Islet precursor cell (in vitro differentiated cells): ENCODE measurements at regions not wholly inside any gene's neighbourhood (a gene's known extent, or its start where the extent isn't known, plus 50 kb on each side); places are given as distances from the start of the nearest gene placed in this dataset.
"Not testable (repeated sequence)": the region's sequence is repeated elsewhere in the genome, so short reads cannot be mapped to it uniquely, and the experiment has no call there.

Experiments used
- DNase-seq: peaks from one replicate; pipeline ENCODE4 v3.0.0-alpha.2; 2018

DNA sequence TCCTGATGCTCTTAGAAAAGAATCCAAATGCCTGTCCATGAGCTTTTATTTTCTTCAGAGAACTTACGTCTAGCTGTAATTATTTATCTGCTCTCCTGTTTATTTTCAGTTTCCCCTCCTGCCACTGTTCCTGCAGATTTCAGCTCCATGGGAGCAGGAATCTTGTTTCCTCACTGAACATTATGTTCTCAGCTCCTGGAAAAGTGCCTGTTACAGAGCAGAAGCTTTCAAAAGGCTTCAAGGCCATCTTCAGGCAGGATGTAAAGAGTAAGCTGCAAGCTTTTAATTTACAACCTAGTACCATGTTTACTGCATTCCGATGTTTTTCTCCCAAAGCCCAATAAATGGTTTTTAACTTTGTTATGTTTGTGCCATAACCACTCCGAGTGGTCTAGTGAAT, 98.4 kb upstream of the BTG1 start:
- no peak for DNase-seq

DNA sequence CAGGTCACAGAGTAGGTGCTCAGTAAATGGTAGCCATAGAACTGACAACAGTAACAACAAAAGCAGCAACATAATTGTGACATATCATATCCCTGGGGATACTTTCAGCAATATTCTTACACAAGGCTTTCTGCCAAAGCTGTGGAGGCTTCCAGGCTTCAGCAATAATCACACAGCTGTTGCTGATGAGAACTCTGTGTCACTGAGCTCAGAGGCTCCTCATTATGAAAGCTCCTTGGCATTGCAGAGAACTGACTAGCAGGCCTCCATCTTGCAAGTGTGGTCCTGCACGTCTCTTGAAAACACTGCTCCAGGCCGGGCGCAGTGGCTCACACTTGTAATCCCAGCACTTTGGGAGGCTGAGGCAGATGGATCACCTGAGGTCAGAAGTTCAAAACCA, 97.3 kb upstream of the BTG1 start:
- no peak for DNase-seq

- no peak for DNase-seq
Observed at GRCh38 chr12:92237762-92238523, 92.3 kb upstream of the BTG1 start.

GRCh38 chr12:92237262-92237661, 91.6 kb upstream of the BTG1 start:
- DNase-seq, result no peak

GRCh38 chr12:92235703-92236472, 90.2 kb upstream of the BTG1 start:
- DNase-seq, result no peak

DNA sequence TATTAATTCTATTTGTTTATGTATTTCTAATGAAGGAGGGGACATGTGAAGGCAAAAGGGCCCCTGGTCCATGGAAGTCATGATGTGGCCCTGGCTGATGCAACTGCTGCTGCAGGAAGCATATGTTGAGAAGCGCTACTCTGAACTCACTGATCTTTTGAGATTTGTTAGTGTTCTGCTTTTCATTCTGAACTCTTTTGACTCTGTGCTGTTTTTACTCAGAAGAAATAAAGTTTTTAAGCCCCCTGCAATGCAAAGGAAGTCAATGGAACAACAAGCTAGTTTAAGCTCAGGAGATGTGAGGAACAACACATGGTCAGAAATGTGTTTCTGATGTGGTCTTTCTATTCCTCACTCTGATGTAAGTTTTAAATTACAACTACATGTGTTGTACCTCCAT, 88.9 kb upstream of the BTG1 start:
- no peak for DNase-seq

DNA sequence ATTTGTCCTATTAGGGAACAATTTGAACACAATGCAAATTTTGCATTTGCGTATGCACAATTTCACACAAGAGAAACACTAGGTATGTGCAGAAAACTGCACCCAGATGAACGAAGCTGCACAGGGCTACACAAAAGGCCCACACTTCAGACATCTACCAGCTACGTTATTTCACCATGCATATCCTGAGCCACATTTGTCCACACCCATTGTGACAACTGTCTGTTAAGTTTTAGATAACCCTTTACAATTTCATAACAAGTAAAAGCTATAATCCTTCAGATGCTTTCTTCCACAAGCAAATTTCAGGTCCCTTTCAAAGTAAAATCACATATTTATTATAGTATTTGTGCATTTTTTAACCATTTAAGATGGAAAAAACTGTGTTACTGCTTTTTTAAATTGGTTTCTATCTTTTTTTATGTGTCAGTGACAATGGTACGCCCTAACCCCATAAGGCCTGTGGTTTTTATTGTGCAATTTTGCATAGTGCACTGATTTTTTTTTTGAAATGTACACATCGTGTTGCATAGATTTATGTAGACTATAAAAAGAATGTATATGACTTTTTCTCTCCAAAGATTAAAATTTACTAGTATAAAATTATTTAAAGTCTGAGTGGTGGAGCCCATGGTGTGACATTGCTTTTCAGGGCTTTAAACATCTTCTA, 87.8 kb upstream of the BTG1 start:
- DNase-seq, result no peak

- DNase-seq, result not testable (repeated sequence)
Observed at GRCh38 chr12:92232371-92232932, 86.8 kb upstream of the BTG1 start.

- DNase-seq, result not testable (repeated sequence)
Observed at GRCh38 chr12:92231945-92232344, 86.3 kb upstream of the BTG1 start.

DNA sequence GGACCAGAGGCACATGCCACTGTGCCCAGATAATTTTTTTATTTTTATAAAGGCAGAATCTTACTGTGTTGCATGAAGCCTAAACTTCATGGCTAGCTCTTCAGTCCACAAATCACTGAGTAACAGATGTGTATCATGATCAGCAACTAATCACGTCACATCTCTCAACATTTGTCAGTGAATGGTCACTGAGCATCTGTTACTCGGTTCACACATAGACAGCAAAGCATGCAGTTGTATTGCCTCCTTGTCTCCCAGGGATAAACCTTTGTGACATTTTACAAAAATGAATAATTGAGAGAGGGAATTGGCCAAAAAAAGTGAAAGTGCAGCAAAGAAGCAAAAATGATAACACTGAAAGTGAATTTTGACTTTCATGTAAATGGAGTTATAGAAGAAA, 85.9 kb upstream of the BTG1 start:
- DNase-seq, result not testable (repeated sequence)

- DNase-seq, result no peak
Observed at GRCh38 chr12:92229381-92229780, 83.7 kb upstream of the BTG1 start.

- DNase-seq, result peak; percentile 65
Observed at GRCh38 chr12:92226961-92227360, 81.3 kb upstream of the BTG1 start.

- no peak for DNase-seq
Observed at GRCh38 chr12:92226071-92226661, 80.5 kb upstream of the BTG1 start.

DNA sequence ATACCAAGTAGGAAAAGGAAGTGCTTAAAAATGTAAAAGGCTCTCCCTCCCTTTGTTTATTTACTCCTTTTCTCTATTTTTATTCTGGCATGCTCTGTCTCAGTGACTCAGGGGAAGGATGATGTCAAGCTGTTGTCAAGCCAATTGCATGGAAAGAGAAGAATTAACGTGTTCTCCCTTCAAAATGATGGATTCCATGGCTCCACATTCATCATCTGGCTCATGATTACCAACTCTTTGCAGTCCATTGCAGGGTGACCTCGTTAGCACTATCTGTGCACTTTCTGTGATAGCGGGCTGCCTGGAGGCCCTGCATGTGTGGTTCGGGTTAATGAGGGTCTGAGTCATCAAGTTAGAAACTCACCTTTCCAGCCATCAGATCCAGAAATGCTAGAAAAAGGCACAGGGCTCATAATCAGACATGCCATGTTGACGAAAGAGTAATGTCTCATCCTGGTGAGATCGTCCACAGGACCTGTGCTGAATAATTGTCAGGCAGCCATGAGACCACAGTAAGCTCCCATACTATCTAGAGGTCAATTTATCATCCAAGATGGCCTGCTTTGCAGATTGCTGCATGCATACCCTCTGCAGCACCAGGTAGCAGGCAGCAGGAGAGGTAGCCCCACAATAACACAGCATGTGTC, 79.2 kb upstream of the BTG1 start:
- DNase-seq, result peak; percentile 97

DNA sequence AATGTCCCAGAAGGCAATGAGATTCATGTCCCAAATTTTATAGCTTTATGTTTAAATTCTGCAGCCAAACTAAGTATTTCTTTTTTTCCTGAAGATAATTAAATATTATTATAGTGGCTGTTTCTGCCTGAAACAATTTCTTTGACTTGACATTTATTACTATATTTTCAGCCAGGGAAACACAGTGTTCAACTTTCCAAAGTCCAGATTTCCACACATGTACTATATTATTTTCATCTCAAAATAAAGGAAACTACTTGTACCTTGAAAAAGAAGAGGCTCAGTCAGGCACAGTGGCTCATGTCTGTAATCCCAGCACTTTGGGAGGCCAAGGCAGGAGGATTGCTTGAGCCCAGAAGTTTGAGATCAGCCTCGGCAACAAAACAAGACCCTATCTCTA, 77.8 kb upstream of the BTG1 start:
- no peak for DNase-seq

DNA sequence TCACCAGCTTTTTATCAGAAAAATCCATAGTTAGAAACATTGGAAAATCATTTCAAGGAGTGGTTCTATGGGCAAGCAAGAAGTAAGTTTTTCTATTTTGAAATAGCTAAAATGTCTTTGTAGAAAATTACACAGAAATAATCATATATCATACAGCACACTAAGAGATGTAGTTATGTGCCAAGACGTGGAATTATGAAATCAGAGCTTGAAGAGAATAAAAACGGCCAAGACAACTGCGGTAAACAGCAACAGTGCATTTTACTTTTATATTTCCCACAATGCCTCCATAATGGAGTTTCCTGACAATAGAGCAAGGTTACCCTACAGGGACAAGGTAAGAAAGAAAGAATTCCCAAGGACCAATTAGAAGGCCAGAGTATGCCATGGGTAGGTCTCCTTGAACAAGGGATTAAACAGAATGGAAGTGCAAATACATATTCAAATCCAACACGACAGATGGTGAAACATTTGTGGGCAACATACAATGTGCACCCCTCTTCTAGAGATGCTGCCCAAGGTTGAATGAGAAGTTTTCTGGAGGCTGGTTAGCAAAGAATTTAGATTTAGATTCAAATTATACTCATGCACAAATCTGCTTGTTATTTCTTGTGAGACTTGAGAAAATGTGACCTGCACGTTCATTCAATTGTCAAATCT, 76.1 kb upstream of the BTG1 start:
- no peak for DNase-seq

GRCh38 chr12:92218394-92219077, 72.9 kb upstream of the BTG1 start:
- no peak for DNase-seq

DNA sequence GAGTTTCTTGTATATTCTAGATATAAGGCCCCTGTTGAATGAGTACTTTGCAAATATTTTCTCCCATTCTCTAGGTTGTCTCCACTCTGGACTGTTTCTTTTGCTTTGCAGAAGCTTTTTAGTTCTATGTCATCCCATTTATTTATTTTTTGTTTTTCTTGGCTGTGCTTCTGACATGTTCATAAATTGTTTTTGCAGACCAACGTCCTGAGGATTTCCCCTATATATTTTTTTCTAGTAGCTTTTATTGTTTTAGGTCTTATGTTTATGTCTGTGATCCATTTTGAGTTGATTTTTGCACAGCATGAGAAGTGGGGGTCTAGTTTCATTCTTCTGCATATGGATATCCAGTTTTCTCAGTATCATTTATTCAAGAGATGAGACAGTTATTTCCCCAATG, 70.4 kb upstream of the BTG1 start:
- DNase-seq, result no peak

GRCh38 chr12:92215358-92215757, 69.7 kb upstream of the BTG1 start:
- DNase-seq, result no peak

DNA sequence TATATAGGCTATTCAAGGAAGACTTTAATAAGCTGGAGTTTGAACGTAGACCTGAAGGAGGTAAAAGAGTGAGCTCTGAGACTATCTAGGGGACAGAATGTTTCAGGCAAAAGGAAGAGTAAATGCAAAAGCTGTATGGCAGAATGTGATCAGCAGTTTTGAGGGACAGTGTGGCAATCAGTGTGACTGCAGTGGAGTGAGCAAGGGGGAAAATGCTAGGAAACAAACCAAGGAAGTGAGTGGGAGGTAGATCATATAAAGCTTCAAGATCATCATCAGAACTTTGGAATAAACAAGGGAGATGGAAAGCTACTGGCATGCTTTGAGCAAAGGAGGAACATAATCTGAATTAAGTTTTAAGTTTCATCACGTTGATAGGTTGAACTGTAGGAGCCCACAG, 67.5 kb upstream of the BTG1 start:
- no peak for DNase-seq

- DNase-seq, result no peak
Observed at GRCh38 chr12:92210071-92210470, 64.4 kb upstream of the BTG1 start.
